Right lung (tissue), 2 donors: ENCODE measurements at regions not wholly inside any gene's neighbourhood (a gene's known extent, or its start where the extent isn't known, plus 50 kb on each side); places are given as distances from the start of the nearest gene placed in this dataset.
"Not testable (repeated sequence)": the region's sequence is repeated elsewhere in the genome, so short reads cannot be mapped to it uniquely, and the experiment has no call there.

Source experiments
- DNase-seq, 2 donors: peaks; one replicate each; pipeline ENCODE4 v3.0.0-alpha.2; 2013

DNA sequence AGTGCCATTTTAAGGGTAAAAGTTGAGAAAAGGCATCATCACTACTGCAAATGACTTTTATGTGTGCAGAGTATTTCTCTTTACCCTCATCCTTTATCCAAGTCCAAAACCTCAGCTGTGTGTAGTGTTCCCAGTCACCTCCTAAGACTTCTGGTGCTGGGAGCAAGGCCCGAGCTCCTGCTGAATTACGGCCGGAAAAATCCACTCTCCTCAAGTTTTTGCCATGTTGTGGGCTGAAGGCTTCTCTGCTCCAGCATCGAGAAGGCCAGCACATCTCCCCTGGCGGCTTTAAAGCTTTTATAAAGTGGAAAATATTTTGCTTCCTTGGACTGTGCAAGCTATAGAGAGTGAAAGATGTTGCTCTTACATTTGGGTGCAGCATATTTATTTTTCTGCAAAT, 153.2 kb upstream of the THBS2 start:
- no peak for DNase-seq

DNA sequence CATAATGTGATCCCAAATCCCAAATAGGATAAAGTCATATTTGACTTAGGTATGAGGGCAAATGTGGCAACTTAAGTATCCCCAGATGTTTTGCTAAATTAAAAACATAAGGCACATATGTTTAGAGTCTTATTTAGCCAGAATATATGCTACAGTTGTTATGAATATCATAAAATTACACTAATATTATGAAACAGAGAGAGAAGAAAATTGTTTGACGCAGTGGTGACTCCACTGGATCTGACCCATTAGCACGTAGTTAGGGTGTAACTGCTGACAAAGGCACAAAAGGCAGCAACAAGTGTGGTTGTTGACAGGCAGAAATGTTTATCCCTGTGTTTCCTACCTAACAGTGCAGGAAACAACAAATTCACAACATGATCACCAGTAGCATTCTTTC, 152.4 kb upstream of the THBS2 start:
- DNase-seq, result no peak

DNA sequence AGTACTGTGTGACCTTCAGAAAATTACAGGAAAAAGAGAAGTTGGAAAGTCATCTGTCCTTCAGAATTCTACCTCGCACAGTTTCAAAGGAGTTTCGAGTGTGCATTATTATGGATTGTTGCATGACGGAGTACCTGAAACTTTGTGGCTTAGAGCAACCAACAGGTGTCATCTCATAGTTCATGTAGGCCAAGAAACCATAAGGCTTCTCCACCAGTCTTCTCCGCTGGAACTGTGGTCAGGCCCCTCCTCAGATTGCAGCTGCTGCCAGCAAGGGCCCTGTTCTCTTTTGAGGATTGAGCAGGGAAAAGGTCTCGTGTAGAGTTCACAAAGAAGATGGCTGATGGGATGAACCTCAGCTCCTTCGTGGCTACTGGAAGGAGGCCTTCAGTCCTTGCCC, 151.2 kb upstream of the THBS2 start:
- no peak for DNase-seq

DNA sequence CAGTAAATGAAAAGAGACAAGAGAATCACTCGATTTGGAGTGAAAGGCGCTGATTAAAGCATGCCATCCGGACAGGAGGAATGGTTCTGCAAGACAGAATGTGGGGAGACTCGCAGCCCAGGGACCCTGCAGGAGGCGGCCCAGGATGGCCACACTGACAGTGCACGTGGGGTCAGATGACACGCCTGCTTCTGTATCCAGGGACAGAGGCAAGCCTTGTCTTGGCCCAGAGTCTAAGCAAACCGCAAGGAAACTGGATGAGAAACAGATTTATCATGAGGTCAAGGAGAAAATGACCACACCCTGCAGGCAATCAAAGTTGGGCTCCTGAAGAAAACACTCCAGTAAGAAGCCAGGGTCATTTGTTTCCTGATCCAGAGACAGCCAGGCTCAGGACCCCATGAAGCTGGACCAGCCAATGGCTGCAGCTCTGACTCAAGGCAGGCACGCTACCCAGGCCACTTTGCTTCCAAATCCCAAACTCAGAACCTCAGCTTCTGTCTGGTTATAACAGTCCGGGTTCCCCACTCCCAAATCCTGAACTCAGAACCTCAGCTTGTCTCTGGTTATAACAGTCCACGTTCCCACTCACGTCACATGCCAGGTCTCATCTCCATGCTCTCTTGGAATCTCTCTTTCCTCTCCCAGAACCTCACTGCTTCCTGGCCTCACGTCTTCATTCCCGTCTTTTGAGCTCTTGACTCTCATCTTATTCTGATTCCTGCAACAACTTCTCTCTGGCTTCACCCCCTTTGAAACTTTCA, 144.9 kb upstream of the THBS2 start:
- no peak for DNase-seq

DNA sequence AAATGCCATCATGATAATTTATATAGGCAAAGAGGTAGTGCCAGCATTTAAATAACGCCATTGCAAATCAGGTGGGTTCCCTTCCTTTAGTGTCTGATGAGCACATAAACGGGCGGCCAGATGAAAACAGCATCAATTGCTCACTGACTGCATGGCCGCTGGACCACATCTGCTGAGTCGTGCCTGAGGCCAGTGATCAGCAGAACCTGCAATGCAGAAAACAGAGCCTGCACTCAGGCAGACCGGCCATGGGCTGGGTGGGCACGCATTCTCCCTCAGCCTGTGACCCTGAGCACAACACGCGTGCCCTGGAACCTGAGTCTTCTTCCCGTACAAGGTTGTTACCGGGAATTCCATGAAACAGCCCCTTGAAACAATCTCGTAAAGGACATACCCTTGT, 144.0 kb upstream of the THBS2 start:
- DNase-seq, result no peak

DNA sequence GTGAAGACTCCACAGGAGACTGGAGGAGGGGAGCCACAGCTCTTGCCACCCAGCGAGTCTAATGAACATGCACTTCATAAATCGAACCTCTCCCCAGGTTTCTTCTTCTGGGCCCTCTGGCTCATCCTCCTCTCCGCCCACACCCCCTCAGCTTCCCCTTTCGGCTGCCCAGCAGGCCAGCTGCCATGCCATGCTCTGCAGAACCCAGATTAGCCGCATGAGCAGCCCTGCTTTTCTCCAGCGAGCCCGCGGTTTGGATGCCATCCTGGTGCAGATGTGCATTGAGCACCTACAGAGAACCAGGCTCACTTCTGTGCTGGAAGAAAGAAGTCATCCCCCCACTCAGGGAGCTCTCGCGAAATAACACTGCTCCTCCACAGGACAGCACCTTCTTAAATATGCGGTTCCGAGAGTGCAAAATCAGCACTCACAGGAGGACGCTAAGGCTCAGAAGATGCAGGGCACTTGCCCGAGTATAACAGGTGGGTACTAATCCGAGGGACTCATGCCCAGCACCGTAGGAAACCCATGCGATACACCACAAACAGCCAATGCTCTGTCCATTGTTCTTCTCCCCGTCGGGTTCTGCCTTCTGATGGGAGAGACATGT, 143.0 kb upstream of the THBS2 start:
- DNase-seq, result no peak

DNA sequence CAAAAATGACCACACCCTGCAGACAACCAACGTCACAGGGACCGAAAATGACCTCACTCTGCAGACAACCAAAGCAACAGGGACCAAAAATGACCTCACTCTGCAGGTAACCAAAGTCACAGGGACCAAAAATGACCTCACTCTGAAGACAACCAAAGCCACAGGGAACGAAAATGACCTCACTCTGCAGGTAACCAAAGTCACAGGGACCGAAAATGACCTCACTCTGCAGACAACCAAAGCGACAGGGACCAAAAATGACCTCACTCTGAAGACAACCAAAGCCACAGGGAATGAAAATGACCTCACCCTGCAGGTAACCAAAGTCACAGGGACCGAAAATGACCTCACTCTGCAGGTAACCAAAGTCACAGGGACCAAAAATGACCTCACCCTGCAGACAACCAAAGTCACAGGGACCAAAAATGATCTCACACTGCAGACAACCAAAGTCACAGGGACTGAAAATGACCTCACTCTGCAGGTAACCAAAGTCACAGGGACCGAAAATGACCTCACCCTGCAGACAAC, 142.4 kb upstream of the THBS2 start:
- not testable (repeated sequence) for DNase-seq

DNA sequence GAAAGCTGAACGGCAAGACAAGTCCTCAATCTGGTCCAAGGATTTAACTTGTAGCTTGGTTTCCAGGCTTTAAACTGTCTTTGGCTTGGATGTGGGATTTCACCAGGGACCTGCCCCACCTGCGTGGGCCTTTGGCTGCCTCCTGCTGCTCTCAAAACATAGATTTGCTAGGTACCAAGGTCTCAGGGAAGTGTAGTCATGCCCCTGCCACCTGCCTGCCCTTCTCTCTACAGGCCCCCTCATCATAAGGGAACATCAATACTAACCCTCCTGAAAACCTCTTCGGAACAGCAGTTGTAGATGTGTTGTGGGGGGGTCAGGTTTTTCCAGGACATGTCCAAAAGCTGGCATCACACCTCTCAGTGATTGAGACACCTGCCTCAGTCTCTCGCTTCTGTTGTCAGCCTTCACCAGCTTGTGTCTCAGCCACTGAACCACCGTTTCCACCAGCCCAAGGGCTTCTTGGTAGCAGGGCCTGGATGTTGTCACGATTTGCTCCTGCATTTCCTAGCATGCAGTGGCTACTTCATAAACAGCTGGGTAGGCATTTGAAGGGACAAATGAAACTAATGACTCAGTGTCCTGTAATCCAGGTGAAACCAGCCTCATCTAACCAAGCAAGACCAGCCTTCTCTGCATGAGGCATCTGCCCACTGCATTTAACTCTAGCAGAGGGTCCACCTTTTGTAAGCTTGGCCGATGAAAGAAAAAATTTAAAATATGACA, 141.6 kb upstream of the THBS2 start:
- no peak for DNase-seq

DNA sequence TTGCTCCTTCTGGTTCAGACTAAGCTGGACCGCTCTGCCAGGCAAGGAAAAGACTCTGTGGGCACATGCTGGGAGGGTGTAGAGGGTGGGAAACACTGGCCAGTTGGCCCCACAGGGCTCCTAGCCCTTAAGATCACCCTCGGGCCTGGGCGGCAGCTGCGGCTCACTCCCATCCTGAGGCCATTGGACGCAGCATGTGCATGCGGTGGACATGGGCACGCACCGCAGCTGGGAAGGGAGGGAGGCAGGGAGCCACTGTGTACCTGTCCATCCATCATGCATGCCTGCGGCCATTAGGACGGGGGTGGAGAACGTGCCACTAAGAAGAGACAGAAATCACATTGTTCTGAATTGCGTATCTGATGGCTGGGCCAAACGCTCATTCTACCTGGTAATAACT, 140.1 kb upstream of the THBS2 start:
- DNase-seq, result no peak

DNA sequence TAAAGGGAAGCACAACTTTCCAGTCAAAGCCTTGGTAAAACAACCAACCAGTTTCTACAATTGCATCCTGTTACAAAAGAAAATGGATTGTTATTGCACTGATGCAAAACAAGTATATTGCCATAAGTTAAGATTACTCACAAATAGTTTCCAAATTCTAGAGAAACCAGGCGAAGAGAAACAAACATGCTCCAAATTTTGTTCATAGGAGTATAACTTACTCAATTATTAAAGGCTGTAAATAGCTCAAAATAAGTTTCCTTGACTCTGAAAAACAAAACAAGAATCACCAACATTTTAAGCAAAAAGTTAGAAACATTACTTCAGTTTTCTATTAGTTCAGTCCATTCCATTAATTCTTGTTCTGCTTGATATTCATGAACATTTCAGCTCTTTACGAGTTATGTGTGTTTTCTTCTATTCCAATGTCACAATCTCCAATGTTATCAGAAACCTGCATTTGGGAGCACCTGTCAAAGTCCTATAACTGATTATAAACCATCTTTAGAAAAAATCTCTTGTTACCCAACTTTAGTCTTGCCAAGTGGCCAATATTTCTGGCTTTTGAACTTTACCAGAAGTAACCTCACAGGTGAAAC, 137.9 kb upstream of the THBS2 start:
- DNase-seq, result no peak

DNA sequence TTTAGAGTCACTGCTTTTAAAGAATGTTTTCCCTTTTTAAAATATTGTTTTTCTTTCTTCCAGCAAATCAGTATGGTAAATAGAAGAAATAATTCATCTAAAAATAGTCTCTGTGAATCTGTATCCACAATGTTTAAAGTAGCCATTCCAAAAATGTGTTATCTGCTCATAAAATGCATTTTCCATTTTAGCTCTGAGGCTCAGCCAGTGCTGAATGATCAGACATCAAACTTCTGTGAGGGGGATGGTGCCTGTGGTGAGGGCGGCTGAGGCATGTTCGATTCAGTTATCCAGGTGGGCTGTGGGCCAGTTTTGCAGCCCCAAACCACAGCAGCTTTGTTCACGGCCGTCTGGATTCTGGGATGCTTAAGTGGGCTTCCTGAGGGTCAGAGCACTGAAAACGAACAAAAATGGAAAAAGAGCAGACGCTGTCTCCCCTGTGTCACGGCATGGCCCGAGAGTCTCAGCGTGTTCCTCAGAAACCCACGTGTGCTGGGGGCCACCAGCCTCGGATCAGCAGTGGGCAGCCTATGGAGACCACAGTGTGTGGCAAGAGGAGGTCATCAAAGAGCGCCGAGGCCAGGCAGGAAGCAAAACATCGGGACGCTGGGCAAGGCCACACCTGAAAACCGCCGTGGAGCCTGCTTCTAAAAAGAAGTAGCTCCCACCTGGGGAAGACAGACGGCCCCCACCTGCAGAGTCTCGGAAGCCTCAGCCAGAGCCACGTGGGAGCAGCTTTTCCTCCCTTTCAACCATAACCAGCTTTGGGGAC, 134.9 kb upstream of the THBS2 start:
- DNase-seq, result peak in 1 of 2 donors; percentile 33

DNA sequence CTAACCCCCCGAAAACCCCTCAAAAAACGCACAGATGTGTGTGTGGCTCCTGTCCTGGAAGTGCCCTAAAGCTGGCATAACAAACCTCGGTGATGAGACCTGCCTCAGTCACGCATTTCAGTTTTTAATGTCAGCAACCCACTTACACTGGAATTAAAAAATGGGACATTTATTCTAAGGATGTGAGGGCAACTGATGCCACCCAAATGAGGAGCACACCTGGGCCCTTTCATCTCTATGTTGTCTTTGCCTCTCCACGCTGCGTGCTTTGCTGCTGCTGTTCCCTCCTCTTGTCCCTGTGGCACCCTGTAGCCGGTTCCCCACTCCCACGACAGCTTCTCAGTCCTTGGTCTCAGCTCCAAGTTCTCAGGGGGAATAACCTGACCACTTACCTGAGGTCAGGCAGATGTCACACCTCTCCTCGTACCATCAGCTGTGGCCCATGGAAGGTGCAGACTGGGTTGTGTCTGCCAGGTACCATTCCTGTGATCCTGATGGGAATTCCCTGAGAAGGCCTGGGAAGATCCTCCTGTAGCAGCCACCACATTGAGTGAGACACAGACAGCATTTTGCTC, 134.2 kb upstream of the THBS2 start:
- DNase-seq, result no peak

DNA sequence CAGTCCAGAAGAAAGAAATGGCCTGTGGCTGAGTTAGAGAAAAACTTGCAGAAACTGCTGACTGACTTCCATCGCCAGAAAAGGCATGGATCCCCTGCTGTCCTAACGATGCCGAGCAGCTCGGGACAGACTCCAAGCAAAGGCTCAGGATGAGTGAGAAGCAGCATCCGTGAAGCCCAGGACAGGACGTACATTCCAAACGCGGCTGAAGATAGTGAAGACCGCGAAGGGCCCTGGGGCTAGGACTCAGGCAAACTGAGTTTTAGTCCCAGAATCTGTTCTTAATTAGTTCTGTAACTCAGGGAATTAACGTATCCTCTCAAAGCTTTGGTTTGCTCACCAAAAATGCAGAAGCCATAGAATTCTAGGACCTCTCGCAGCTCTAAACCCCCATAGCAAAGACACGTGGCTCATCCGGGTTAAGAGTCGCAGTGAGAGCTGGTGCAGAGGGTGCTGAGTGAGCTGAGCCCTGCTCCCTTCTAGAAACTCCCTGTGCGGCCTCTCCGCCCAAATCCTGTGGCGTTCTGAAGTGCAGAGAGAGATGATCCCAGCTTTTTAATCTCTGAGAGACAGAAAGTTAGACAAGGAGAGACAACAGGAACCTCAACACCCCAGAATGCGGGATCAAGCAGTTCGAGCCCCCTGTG, 132.9 kb upstream of the THBS2 start:
- no peak for DNase-seq

DNA sequence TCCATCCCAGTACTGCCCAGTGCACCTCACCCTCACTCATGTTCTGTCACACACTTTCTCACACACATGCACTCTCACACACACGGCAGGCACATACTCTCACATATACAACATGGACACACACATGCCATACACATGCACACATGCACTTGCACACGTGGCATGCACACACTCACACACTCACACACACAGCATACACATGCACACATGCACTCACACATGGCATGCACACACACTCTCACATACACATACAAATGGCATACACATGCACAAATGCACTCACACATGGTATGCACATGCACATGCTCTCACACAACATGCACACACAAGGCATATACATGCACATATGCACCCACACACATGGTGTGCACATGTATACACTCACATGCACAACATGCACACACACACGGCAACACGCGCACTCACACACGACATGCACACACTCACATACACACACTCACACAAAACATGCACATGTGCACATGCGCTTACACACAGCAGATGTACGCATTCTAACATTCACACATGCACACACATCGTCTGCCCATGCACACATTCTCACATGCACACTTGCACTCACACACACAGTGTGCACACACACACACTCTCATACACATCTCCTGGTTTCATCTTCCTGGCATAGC, 131.7 kb upstream of the THBS2 start:
- DNase-seq, result no peak

DNA sequence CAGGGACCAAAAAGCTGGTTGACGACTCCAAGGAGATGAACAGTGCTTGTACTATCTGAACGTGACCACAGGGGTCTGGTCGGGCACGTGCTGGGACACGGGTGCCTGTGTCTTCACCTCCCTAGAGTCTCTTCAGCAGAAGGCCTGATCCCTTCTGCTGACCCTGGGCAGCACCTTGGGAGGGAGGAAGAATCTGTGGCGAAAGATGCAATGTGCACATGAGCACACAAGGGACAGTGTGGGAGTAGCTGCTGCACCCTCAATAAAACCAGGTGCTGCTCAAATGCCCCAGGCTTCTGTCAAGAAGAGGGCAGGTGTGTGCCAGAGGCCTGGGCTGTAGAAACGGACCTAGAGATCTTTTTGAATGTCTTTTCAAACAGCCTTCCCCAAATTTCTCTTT, 130.6 kb upstream of the THBS2 start:
- DNase-seq, result no peak

DNA sequence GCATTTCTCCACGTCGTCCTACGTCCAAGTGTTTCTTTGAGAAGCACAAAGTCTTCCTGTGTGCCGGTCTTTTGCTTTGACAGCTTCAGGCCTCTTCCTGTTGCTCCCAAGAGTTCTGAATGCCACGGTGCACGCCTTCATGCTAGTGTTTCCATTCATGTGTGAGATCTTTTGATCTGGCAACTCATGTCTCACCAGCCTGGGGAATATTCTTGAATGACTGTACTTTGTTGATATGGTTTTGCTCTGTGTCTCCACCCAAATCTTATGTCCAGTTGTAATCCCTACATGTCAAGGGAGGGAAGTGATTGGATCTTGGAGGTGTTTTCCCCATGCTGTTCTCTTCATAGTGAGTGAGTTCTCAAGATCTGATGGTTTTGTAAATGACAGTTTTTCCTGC, 129.6 kb upstream of the THBS2 start:
- no peak for DNase-seq

DNA sequence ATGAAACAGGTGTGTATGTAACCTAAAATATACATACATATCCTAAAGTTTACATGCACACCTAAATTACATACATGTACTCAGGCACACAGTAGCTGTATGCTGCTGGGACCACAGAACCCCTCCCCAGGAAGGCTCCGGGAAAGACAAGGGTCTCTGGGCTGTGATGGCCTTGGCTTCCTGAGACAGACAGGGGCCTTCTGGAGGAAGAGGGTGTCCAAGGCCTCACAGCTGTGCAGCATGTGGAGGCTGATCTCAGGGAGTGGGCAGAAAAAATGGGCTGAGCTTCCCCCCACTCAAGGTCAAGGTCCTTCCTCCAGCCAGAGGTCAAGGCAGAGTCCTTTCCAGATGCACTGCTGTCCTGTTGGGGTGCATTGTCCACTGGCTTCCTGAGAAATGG, 129.1 kb upstream of the THBS2 start:
- no peak for DNase-seq

DNA sequence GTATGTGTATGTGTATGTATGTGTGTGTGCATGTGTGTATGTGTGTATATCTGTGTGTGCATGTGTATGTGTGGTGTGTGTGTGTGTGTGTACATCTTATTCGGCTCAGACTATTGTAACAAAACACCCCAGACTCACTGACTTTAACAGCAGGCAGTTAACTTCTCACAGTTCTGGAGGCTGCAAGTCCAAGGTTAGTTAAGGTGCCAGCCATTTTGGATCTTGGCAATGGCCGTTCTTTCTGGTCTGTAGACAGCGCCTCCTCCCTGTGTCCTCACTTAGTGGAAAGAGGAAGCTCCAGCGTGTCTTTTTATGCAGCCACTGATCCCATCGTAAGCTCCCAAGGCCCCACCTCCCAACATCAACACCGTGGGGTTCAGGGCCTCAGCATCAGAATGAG, 128.3 kb upstream of the THBS2 start:
- no peak for DNase-seq

DNA sequence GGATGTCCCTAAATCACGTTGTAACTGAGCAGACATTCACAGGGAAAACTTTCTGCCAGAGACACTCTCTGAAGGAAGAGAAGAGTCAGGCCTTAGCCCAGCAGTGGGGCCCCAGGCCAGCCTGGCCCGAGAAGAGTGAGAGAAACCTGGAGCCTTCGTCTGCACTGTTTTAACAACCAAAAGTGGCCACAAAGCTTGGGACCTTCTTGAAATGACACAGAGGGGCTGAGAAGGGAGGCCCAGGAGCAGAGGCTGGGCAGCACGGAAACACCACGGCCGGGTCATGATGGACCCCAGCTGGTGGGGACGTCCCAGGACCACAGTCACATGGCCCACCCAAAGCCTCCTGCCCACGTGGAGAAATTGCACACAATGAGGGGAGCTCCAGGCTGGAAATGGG, 126.8 kb upstream of the THBS2 start:
- no peak for DNase-seq

DNA sequence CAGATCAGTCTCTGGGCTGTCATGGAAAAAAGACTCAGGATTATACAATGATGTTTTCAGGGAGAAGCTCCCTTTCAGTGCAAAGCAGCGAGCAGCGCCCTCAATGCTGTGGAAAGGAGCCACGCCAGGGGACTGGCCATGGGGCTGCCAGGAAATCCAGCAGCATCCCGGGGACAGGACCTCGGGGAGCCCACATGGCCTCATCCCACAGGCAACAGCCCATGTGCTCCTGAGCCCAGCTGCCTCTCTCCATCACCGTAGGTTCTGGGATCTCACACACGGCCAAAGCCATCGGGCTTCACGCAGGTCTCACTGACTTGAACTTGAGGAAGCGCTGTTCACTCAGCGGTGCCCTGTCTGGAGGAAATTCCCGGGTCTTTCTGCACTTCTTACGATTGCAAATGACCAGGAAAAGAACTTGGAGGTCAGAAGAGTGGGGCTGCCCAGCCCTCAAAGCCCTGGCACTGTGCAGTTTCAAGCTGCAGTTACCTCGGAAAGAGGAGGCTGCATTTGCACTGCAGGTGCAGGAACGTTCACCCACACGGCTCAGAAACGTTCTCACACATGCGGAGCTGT, 125.9 kb upstream of the THBS2 start:
- no peak for DNase-seq
